ENCODE measurements at regions not wholly inside any gene's neighbourhood (a gene's known extent, or its start where the extent isn't known, plus 50 kb on each side); places are given as distances from the start of the nearest gene placed in this dataset.

- TF ChIP-seq POLR2A (IDR thresholded peaks at IDR 0.05; ENCODE audit: low read length): no peak
- TF ChIP-seq GATA1 (IDR thresholded peaks at IDR 0.05; ENCODE audit: low read depth, low read length): no peak
Observed at GRCh38 chr3:30271781-30272180, 334.6 kb upstream of the TGFBR2 start.
